MG63 (cell line): ENCODE measurements at regions not wholly inside any gene's neighbourhood (a gene's known extent, or its start where the extent isn't known, plus 50 kb on each side); places are given as distances from the start of the nearest gene placed in this dataset.
"Not testable (repeated sequence)": the region's sequence is repeated elsewhere in the genome, so short reads cannot be mapped to it uniquely, and the experiment has no call there.

ENCODE experiments used
- DNase-seq: peaks from one replicate; pipeline ENCODE4 v3.0.0-alpha.2; 2020
- H3K27me3 ChIP-seq: fragments of 250-450 bp; sonication (Bioruptor Pico); 2 replicates; pipeline ENCODE4 v1.5.1; 2020; ENCODE audit warnings: mild to moderate bottlenecking, moderate library complexity
- H3K36me3 ChIP-seq: fragments of 250-450 bp; sonication (Bioruptor Pico); 2 replicates; pipeline ENCODE4 v1.5.1; 2020; ENCODE audit warnings: mild to moderate bottlenecking, moderate library complexity
- H3K4me3 ChIP-seq: fragments of 250-450 bp; sonication (Bioruptor Pico); 2 replicates; pipeline ENCODE4 v1.5.1; 2020; ENCODE audit warnings: mild to moderate bottlenecking, moderate library complexity
- H3K9me3 ChIP-seq: fragments of 250-450 bp; sonication (Bioruptor Pico); 2 replicates; pipeline ENCODE4 v1.5.1; 2020; ENCODE audit warnings: mild to moderate bottlenecking, moderate library complexity

- H3K9me3 ChIP-seq: no peaks in the 10 kb centered on the region; the same call in 1 of the 2 replicates
- DNase-seq: no peak
- H3K4me3 ChIP-seq: no peak overlapping the region
- H3K36me3 ChIP-seq: no peaks in the 10 kb centered on the region
- H3K27me3 ChIP-seq: no peaks in the 10 kb centered on the region
These were observed 131.2 kb downstream of the TMEM30B start for GRCh38 chr14:61149896-61150295.

- H3K27me3 ChIP-seq: no peaks in the 10 kb centered on the region
- H3K4me3 ChIP-seq: no peak overlapping the region
- no peak for DNase-seq
- H3K9me3 ChIP-seq: peaks cover 3% of the 10 kb centered on the region; the same call in 1 of the 2 replicates
- H3K36me3 ChIP-seq: no peaks in the 10 kb centered on the region
These were observed 132.3 kb downstream of the TMEM30B start for GRCh38 chr14:61148742-61149350.

GRCh38 chr14:61147831-61148549 is 133.1 kb downstream of the TMEM30B start:
- peaks cover 6% of the 10 kb centered on the region; the same call in 1 of the 2 replicates for H3K9me3 ChIP-seq

GRCh38 chr14:61147381-61147821 is 133.7 kb downstream of the TMEM30B start:
- Histone ChIP-seq H3K4me3 (no peak overlapping the region), H3K36me3 (no peaks in the 10 kb centered on the region), H3K27me3 (no peaks in the 10 kb centered on the region), H3K9me3 (peaks cover 6% of the 10 kb centered on the region; the same call in 1 of the 2 replicates)
- no peak for DNase-seq

More at GRCh38 chr14:61147831-61148549, 133.1 kb downstream of the TMEM30B start:
- Histone ChIP-seq H3K36me3 (no peaks in the 10 kb centered on the region), H3K4me3 (no peak overlapping the region), H3K27me3 (no peaks in the 10 kb centered on the region)
- DNase-seq: no peak

- Histone ChIP-seq H3K4me3 (no peak overlapping the region), H3K36me3 (no peaks in the 10 kb centered on the region), H3K27me3 (no peaks in the 10 kb centered on the region), H3K9me3 (peaks cover 6% of the 10 kb centered on the region; the same call in 1 of the 2 replicates)
- no peak for DNase-seq
These were observed 134.2 kb downstream of the TMEM30B start for GRCh38 chr14:61146899-61147298.

GRCh38 chr14:61145903-61146481 is 135.1 kb downstream of the TMEM30B start:
- Histone ChIP-seq H3K4me3 (no peak overlapping the region), H3K36me3 (no peaks in the 10 kb centered on the region), H3K27me3 (no peaks in the 10 kb centered on the region), H3K9me3 (peaks cover 6% of the 10 kb centered on the region; the same call in 1 of the 2 replicates)
- DNase-seq: peak; percentile 64

- H3K4me3 ChIP-seq: no peak overlapping the region
- H3K9me3 ChIP-seq: peaks cover 6% of the 10 kb centered on the region; the same call in 1 of the 2 replicates
- no peaks in the 10 kb centered on the region for H3K36me3 ChIP-seq
- no peaks in the 10 kb centered on the region for H3K27me3 ChIP-seq
- DNase-seq: peak; percentile 27
These were observed 135.9 kb downstream of the TMEM30B start for GRCh38 chr14:61145034-61145902.

GRCh38 chr14:61144117-61145033 is 136.8 kb downstream of the TMEM30B start:
- not testable (repeated sequence) for H3K27me3 ChIP-seq, H3K9me3 ChIP-seq, DNase-seq, H3K36me3 ChIP-seq, H3K4me3 ChIP-seq

GRCh38 chr14:61140872-61141271 is 140.3 kb downstream of the TMEM30B start:
- Histone ChIP-seq H3K27me3 (no peaks in the 10 kb centered on the region), H3K9me3 (peaks cover 6% of the 10 kb centered on the region; the same call in 1 of the 2 replicates), H3K4me3 (no peak overlapping the region), H3K36me3 (no peaks in the 10 kb centered on the region)
- peak; percentile 75 for DNase-seq

- no peak overlapping the region for H3K4me3 ChIP-seq
- peaks cover 6% of the 10 kb centered on the region; the same call in 1 of the 2 replicates for H3K9me3 ChIP-seq
- no peaks in the 10 kb centered on the region for H3K27me3 ChIP-seq
- H3K36me3 ChIP-seq: no peaks in the 10 kb centered on the region
- DNase-seq: peak; percentile 9
These were observed 140.9 kb downstream of the TMEM30B start for GRCh38 chr14:61140271-61140670.

GRCh38 chr14:61139006-61139599 is 142.0 kb downstream of the TMEM30B start:
- no peaks in the 10 kb centered on the region for H3K36me3 ChIP-seq
- H3K4me3 ChIP-seq: no peak overlapping the region
- no peaks in the 10 kb centered on the region for H3K27me3 ChIP-seq
- DNase-seq: no peak
- peaks cover 3% of the 10 kb centered on the region; the same call in 1 of the 2 replicates for H3K9me3 ChIP-seq

GRCh38 chr14:61132894-61133293 is 148.2 kb downstream of the TMEM30B start:
- no peak overlapping the region for H3K4me3 ChIP-seq
- no peak for DNase-seq

GRCh38 chr14:61132336-61132735 is 148.8 kb downstream of the TMEM30B start:
- H3K4me3 ChIP-seq: no peak overlapping the region
- H3K9me3 ChIP-seq: no peaks in the 10 kb centered on the region
- H3K36me3 ChIP-seq: no peaks in the 10 kb centered on the region
- DNase-seq: no peak
- no peaks in the 10 kb centered on the region for H3K27me3 ChIP-seq

More at GRCh38 chr14:61132894-61133293, 148.2 kb downstream of the TMEM30B start:
- H3K36me3 ChIP-seq: no peaks in the 10 kb centered on the region
- H3K9me3 ChIP-seq: no peaks in the 10 kb centered on the region
- H3K27me3 ChIP-seq: no peaks in the 10 kb centered on the region

- H3K4me3 ChIP-seq: no peak overlapping the region
- H3K27me3 ChIP-seq: no peaks in the 10 kb centered on the region
- no peak for DNase-seq
- H3K9me3 ChIP-seq: no peaks in the 10 kb centered on the region
- no peaks in the 10 kb centered on the region for H3K36me3 ChIP-seq
These were observed 149.6 kb downstream of the SLC38A6 start for GRCh38 chr14:61130512-61131260.
